Ishikawa (cell line): ENCODE measurements at regions not wholly inside any gene's neighbourhood (a gene's known extent, or its start where the extent isn't known, plus 50 kb on each side); places are given as distances from the start of the nearest gene placed in this dataset.

Experiments
- EP300 ChIP-seq: IDR thresholded peaks from 2 replicates; pipeline ENCODE4 v1.6.1; 2012; ENCODE audit warnings: borderline replicate concordance
- YY1 ChIP-seq: IDR thresholded peaks from 2 replicates; pipeline ENCODE4 v1.6.1; 2012; ENCODE audit warnings: low read depth

DNA sequence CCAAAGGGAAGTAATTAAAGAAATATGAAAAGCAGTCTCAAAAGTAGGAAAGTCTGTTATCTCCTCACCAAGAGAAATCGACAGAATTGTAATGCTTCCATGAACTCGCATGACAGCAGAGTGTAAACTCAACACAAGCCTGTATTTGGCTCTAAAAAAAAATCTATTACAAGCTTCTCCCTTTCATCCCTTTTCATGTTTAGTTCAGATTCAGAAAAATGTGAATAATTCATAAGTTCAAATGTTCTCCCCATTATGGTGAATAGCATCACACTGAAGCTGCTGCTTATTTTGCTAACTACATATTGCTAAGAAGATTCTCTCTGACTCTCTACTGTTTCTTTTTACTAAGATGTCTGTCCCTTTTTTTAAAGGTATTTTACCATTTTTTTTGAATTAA is 910.3 kb upstream of the MBL2 start:
- TF ChIP-seq YY1 (no peak), EP300 (no peak)
